PC-9 (cell line): ENCODE measurements at regions not wholly inside any gene's neighbourhood (a gene's known extent, or its start where the extent isn't known, plus 50 kb on each side); places are given as distances from the start of the nearest gene placed in this dataset.

Experiments
- EZH2 ChIP-seq: fragments of 200-600 bp; sonication (generic); IDR thresholded peaks from 2 replicates; pipeline ENCODE4 v1.8.0; 2017; ENCODE audit warnings: antibody characterized with exemption, low read depth
- TF ChIP-seq, protein P1 (sequence below): fragments of 200-600 bp; sonication (generic); conservative IDR thresholded peaks from 2 replicates; pipeline ENCODE4 v1.6.1; 2017; ENCODE audit warnings: mixed run types, antibody characterized with exemption, mild to moderate bottlenecking, moderate library complexity

DNA sequence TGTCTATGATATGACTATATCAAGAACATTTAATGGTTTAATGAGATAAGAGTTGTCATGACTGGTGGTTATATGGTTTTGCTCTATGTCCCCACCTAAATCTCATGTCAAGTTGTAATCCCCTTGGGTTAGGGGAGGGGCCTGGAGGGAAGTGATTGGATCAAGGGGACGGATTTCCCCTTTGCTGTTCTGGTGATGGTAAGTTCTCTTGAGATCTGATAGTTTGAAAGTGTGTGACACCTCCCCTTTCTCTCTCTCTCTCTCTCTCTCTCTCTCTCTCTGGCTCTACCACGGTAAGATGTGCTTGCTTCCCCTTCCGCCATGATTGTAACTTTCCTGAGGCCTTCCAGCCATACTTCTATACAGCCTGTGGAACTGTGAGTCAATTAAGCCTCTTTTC, 803.4 kb downstream of the TRIML1 start:
- TF ChIP-seq, protein P1, sequence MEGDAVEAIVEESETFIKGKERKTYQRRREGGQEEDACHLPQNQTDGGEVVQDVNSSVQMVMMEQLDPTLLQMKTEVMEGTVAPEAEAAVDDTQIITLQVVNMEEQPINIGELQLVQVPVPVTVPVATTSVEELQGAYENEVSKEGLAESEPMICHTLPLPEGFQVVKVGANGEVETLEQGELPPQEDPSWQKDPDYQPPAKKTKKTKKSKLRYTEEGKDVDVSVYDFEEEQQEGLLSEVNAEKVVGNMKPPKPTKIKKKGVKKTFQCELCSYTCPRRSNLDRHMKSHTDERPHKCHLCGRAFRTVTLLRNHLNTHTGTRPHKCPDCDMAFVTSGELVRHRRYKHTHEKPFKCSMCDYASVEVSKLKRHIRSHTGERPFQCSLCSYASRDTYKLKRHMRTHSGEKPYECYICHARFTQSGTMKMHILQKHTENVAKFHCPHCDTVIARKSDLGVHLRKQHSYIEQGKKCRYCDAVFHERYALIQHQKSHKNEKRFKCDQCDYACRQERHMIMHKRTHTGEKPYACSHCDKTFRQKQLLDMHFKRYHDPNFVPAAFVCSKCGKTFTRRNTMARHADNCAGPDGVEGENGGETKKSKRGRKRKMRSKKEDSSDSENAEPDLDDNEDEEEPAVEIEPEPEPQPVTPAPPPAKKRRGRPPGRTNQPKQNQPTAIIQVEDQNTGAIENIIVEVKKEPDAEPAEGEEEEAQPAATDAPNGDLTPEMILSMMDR = no peak
- no peak for TF ChIP-seq EZH2
